ENCODE measurements at regions not wholly inside any gene's neighbourhood (a gene's known extent, or its start where the extent isn't known, plus 50 kb on each side); places are given as distances from the start of the nearest gene placed in this dataset.

GRCh38 chr1:217977943-217978342, 307.1 kb upstream of the RRP15 start:
- TF ChIP-seq CTCF (IDR thresholded peaks at IDR 0.05; ENCODE audit: low read length) (no peak), EZH2 (optimal IDR thresholded peaks at IDR 0.05; ENCODE audit: low read depth, low read length) (no peak)

Measured in MM.1S (cell line).